Liver (tissue), 3 donors: ENCODE measurements at regions not wholly inside any gene's neighbourhood (a gene's known extent, or its start where the extent isn't known, plus 50 kb on each side); places are given as distances from the start of the nearest gene placed in this dataset.

Experiments
- GABPA ChIP-seq, 2 donors: IDR thresholded peaks in 1 of 2; conservative IDR thresholded peaks in 1 of 2; 2 replicates each; pipeline ENCODE4 v1.6.1; 2016; ENCODE audit warnings: antibody characterized with exemption in 2 of 2, mild to moderate bottlenecking in 1 of 2, moderate library complexity in 1 of 2
- RAD21 ChIP-seq, 2 donors: IDR thresholded peaks; 2 replicates each; pipeline ENCODE4 v1.6.1; 2016; ENCODE audit warnings: antibody characterized with exemption in 2 of 2, mild to moderate bottlenecking in 2 of 2
- SP1 ChIP-seq: IDR thresholded peaks from 2 replicates; pipeline ENCODE4 v1.6.1; 2018; ENCODE audit warnings: antibody characterized with exemption, mild to moderate bottlenecking
- TAF1 ChIP-seq: conservative IDR thresholded peaks from 2 replicates; pipeline ENCODE4 v1.6.1; 2016; ENCODE audit warnings: antibody characterized with exemption, mild to moderate bottlenecking
- TF ChIP-seq, protein P1 (sequence below): IDR thresholded peaks from 2 replicates; pipeline ENCODE4 v1.6.1; 2016; ENCODE audit warnings: antibody characterized with exemption
- TF ChIP-seq, protein P2 (sequence below): IDR thresholded peaks from 2 replicates; pipeline ENCODE4 v1.6.1; 2016; ENCODE audit warnings: antibody characterized with exemption, mild to moderate bottlenecking
- TF ChIP-seq, protein P3 (sequence below): fragments of 150-350 bp; IDR thresholded peaks from 2 replicates; pipeline ENCODE4 v1.5.1; 2017; ENCODE audit warnings: improper control_type of control experiment, low read depth, low read length; ENCODE audit not compliant: missing input control
- TF ChIP-seq, protein P4 (sequence below): IDR thresholded peaks from 2 replicates; pipeline ENCODE4 v1.6.1; 2016; ENCODE audit warnings: antibody characterized with exemption
- TF ChIP-seq, protein P5 (sequence below): IDR thresholded peaks from 2 replicates; pipeline ENCODE4 v1.6.1; 2016; ENCODE audit warnings: antibody characterized with exemption
- donor health status: healthy.
- donor health status: healthy.

DNA sequence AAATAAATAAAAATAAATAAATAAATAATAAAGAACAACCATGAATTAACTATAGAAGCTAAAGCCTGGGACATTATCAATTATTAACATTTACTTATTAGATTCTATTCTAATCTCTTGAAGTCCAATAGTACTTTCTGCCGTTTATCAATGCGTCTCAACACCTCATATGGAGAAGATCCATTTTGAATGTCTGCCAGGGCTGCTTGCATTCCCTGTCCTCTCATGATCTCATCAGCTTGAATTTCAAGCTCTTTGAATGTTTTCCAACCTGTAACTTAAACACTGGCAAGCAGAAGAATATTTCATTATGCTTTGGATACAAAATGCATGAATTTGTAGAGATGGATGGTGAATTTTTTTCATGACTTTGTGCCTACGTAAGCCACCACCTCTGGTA lies 191.9 kb upstream of the ANKFN1 start:
- TF ChIP-seq, protein P1, sequence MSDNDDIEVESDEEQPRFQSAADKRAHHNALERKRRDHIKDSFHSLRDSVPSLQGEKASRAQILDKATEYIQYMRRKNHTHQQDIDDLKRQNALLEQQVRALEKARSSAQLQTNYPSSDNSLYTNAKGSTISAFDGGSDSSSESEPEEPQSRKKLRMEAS, result no peak
- TF ChIP-seq, protein P2, sequence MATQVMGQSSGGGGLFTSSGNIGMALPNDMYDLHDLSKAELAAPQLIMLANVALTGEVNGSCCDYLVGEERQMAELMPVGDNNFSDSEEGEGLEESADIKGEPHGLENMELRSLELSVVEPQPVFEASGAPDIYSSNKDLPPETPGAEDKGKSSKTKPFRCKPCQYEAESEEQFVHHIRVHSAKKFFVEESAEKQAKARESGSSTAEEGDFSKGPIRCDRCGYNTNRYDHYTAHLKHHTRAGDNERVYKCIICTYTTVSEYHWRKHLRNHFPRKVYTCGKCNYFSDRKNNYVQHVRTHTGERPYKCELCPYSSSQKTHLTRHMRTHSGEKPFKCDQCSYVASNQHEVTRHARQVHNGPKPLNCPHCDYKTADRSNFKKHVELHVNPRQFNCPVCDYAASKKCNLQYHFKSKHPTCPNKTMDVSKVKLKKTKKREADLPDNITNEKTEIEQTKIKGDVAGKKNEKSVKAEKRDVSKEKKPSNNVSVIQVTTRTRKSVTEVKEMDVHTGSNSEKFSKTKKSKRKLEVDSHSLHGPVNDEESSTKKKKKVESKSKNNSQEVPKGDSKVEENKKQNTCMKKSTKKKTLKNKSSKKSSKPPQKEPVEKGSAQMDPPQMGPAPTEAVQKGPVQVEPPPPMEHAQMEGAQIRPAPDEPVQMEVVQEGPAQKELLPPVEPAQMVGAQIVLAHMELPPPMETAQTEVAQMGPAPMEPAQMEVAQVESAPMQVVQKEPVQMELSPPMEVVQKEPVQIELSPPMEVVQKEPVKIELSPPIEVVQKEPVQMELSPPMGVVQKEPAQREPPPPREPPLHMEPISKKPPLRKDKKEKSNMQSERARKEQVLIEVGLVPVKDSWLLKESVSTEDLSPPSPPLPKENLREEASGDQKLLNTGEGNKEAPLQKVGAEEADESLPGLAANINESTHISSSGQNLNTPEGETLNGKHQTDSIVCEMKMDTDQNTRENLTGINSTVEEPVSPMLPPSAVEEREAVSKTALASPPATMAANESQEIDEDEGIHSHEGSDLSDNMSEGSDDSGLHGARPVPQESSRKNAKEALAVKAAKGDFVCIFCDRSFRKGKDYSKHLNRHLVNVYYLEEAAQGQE, result no peak
- TF ChIP-seq SP1, result no peak
- TF ChIP-seq TAF1, result no peak
- TF ChIP-seq, protein P3, sequence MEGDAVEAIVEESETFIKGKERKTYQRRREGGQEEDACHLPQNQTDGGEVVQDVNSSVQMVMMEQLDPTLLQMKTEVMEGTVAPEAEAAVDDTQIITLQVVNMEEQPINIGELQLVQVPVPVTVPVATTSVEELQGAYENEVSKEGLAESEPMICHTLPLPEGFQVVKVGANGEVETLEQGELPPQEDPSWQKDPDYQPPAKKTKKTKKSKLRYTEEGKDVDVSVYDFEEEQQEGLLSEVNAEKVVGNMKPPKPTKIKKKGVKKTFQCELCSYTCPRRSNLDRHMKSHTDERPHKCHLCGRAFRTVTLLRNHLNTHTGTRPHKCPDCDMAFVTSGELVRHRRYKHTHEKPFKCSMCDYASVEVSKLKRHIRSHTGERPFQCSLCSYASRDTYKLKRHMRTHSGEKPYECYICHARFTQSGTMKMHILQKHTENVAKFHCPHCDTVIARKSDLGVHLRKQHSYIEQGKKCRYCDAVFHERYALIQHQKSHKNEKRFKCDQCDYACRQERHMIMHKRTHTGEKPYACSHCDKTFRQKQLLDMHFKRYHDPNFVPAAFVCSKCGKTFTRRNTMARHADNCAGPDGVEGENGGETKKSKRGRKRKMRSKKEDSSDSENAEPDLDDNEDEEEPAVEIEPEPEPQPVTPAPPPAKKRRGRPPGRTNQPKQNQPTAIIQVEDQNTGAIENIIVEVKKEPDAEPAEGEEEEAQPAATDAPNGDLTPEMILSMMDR, result no peak
- no peak for TF ChIP-seq GABPA (IDR thresholded peaks at IDR 0.05 in 1 of 2, conservative IDR thresholded peaks at IDR 0.05 in 1 of 2)
- TF ChIP-seq, protein P4, sequence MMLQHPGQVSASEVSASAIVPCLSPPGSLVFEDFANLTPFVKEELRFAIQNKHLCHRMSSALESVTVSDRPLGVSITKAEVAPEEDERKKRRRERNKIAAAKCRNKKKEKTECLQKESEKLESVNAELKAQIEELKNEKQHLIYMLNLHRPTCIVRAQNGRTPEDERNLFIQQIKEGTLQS, result no peak
- TF ChIP-seq, protein P5, sequence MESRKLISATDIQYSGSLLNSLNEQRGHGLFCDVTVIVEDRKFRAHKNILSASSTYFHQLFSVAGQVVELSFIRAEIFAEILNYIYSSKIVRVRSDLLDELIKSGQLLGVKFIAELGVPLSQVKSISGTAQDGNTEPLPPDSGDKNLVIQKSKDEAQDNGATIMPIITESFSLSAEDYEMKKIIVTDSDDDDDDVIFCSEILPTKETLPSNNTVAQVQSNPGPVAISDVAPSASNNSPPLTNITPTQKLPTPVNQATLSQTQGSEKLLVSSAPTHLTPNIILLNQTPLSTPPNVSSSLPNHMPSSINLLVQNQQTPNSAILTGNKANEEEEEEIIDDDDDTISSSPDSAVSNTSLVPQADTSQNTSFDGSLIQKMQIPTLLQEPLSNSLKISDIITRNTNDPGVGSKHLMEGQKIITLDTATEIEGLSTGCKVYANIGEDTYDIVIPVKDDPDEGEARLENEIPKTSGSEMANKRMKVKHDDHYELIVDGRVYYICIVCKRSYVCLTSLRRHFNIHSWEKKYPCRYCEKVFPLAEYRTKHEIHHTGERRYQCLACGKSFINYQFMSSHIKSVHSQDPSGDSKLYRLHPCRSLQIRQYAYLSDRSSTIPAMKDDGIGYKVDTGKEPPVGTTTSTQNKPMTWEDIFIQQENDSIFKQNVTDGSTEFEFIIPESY, result no peak
- TF ChIP-seq RAD21 (IDR thresholded peaks at IDR 0.05), result no peak
